Pulmonary artery endothelial cell (primary cell): ENCODE measurements at regions not wholly inside any gene's neighbourhood (a gene's known extent, or its start where the extent isn't known, plus 50 kb on each side); places are given as distances from the start of the nearest gene placed in this dataset.

Experiments
- DNase-seq: peaks from one replicate; pipeline ENCODE4 v3.0.0-alpha.2; 2011; ENCODE audit warnings: low read depth, low spot score

DNA sequence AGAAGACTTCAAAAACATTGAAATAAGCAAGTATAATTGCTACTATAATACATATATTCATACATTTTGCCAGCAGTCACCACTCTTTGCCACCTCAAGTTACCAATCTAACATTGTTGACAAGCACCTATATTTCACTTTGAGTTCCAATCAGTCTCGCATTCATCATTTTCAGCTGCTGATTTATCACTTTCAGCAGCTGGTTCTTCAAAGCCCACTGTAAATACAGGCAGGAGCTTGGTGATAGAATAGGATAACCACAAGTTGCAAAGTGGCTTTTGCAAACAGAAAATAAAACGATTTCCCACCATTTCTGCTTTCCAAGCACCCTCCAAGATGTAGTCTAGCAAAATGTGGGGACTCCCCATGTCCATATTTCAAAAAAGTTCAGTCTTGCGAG is 114.2 kb upstream of the ITGA1 start:
- DNase-seq, result no peak

DNA sequence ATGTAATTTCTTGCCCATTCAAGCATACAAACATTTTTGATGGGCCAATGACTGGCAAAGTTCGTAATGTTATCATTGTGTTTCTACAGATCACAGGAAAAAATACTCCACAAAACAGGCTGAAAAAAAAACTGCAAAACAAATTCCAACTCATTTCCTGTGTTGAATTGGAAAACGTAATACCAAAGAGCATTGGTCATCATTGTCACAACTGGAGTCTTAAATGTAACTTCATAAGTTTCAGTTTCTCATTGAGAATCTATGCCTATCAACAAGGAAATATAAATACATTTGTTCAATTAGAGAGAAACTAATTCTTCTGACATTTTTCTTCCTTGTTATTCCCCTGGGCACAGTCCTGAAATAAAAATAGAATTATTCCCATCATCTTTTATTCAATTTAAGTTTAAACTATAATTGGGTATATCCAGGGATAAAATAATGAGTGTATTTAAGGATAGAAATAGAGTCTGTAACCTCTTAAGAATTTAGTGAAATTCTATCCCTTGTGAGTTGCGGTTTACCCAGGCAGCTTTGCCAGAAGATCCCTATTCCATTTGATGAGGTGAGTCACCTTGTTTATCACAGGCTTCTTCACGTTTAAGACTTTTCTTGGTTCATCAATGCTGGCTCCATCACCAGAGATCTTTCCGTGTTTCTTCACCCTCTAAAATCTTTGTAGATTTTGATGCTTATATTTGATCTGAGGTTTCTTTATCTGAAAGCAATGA is 112.7 kb upstream of the ITGA1 start:
- DNase-seq, result no peak

DNA sequence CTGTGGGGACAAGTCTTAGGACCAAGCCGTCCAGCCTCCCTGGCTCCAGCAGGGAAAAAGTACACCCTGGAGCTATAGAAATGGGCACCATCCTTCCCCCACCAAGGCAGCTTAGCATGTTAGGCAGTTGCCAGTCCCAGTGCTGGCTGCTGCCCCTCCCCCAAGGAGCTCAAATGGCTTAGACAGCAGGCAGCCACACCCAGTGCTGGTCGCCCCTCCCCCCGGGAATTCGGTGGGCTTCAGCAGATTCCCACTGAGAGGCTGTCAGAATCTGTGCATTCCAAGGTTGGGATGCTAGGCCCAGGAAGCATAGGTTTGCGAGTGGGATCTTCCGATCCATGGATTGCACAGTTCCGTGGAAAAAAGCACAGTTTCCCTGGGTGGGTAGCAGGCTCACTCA is 105.2 kb upstream of the ITGA1 start:
- no peak for DNase-seq

DNA sequence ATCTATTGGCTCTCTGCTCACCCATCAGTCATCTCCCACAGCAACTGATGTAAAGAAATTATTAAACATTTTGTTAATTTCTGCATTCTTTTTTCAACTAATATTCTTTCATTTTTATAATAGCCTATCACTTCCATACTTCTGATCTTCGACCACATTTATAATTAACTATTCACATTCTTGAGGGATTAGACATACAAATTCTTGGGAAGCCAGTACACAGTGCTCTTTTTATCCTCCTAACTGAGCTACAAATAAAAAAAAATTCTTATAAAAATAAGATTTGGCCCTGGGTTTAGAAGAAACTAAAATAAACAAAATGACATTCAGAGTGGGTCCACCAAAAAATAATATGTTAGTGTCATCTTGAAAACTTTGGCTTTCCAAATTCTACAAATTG is 103.7 kb upstream of the ITGA1 start:
- no peak for DNase-seq

DNA sequence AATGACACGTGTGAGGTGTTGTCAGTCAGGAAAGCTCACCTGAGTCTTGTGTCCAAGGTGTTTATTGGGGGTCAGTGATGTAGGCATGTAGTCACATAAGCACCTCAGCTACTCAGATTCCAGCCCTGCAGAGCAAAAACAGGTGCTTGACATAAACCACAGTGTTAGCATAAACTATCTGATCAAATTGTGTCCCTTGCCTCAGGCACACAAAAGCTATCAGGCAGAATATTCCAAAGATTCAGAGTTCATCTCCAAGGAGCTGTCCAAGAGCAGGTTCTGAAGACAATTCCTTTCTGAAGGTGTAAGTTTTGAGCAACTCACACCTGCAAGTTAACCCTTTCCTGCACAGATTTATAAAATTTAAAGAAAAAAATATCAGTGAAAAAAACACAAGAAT is 102.2 kb upstream of the ITGA1 start:
- no peak for DNase-seq

DNA sequence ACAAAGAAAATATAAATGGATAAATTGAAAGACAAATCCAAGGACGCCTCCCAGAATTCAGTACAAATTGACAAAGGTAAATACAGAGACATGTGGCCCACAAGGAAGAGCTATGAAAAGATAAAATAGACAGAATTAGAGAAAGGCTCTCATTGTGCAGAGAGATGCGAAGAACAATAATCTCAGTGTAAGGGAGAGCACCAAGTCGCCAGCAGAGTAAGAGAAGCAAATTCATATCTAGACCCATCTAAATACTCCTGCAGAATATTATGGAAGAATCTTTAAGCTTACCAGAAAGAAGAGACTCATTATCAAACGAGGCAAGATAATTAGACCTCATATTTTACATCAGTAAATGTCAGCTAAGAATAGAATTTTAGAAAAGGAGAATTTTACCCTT is 101.7 kb upstream of the ITGA1 start:
- DNase-seq, result no peak

DNA sequence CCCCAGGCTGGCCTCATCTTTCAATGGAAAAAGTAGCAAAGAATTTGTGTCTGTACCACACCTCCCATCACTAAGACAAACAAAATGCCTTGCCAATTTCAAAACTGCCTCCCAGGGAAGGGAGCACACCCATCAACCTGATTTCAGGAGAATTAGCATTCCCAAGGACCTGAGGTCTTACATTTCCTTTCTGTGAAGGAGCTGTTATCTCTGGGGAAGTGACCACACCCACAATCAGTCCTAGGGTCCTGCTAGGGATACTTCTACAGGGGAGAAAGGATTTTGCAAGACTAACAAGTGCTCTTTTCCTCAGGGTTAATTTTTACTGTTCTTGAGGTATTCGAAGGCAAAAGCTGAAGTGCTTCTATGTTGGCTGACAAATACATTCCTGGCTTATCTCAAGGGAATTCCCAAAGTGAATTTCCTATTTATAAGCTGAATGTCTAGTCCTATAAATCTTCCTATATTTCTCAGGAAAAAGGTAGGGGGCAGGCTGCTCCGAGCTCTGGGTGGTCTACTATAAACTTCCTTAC is 97.4 kb upstream of the ITGA1 start:
- DNase-seq, result no peak

DNA sequence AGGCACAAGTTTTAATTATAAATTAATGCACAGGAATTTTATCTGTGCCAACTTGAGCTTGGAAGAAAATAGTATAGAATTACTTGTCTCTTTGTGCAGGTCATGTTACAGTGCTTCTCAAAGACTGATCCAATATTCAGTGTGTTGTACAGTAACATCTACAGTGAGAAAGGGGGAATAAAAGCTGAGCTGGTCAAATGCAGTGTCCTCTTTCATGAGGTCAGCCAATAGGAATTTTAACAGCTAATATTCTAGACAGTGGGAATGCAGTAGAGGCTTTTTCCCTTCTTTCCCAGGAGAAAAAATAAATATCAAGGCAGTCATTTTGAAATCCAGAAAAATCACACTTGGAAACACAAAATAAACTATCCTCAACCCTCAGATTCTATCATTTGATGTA is 95.7 kb upstream of the ITGA1 start:
- no peak for DNase-seq

DNA sequence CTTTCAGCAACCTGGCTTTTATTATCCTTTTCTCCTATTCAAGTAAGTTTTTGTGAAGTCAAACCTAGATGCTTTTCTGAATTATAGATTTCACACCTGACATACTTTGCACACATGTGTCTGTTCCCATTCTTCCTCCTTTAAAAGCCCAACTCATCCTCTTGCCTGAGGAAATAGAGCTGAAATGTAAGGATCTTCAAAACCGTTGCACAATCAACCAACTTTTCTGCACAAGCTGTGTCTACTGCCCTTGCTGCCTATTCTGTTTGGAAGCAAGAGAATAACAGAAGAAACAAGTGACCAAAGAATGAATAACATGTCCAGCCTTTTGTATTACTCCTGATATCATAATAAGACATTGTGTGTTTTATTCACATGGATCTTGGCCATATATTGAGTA is 95.1 kb upstream of the ITGA1 start:
- DNase-seq, result no peak

DNA sequence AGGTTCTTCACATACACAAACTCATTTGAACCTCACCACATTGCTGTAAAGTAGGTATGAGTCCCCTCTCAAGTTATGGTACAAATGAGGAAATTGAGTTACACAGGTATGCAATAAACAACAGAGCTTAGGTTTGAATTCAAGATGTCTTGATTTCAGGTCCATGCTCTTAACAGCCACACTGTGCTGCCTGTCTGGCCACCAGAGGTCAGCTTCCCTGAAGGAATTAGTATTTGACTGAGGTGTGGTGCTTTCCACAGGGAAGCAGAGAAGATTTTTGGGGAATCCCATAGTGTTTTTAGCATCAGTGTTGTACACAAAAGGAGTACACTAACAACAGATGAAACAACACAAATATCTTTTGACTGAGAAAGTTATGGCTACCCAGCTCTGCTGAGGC is 94.4 kb upstream of the ITGA1 start:
- no peak for DNase-seq

DNA sequence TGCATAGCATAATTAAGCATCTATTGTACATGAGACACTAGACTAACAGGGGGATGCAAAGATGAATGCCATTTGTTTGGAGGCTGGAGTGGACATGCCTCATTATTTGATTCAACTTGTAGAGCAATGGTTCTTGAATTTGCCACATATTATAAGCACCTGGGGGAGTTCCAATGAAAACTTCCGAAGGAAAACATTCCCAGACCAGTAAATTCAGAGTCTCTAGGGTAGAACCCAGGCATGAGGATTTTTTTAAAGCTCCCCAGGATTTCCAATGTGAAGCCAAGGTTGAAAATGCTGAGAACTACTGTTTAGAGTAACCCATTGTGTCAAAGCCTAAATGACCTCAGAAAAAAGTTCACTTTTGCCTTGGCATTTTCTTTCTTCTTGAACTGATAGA is 93.9 kb upstream of the ITGA1 start:
- DNase-seq, result no peak

DNA sequence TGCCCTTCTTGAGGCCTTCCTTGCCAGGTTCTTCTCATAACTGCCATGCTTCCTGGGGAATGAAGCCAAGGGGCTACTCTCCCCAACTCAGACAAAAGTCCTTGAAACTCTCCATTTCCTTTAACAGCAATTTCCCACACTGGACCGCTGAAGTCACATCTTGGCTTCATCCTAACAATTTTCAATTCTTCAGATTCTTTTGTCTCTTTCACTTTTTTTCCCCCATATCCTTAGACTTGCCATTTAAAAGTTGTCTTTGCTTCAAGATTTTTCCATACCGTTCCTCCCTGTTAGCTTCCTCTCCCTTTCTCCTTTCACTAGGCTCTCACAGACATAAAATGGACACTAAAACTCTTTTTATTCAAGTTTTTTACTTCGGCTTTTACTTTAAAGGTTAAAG is 93.1 kb upstream of the ITGA1 start:
- DNase-seq, result no peak

DNA sequence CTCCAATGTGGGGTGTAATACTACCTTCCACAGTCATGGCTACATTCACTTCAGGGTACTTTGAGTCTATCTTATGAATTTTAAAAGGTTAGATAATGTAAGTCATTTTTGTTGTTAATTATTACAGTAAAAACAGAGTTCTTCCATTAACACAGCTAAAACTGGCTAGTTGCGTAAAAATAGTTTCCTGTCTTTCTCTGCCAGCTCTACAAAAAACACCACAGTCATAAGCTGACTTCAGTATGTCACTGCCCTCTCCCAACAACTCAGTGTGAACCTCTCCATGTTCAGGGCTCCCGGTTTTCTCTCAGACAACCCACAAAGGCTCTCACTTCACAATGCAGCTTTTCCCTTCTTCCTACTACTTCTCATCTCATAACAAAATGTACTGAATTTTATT is 84.8 kb upstream of the ITGA1 start:
- DNase-seq, result no peak

DNA sequence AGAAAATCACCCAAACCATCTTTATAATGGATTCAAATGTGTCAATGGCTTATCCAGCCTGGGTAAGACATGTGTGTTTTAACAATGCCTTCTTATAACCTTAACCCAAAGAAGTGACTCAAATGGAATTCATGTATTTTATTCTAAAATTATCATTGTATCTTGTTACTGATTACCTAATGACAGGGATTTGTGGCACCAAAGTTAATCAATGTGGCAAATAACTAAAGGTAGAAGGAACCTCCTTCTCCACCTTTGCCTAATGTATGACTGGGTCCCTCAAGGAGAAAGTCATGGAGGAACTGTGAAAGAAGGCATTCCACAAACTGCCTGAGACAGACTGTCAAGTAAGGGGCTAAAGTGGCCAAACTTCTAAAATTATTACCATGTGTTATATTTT is 84.4 kb upstream of the ITGA1 start:
- DNase-seq, result no peak

DNA sequence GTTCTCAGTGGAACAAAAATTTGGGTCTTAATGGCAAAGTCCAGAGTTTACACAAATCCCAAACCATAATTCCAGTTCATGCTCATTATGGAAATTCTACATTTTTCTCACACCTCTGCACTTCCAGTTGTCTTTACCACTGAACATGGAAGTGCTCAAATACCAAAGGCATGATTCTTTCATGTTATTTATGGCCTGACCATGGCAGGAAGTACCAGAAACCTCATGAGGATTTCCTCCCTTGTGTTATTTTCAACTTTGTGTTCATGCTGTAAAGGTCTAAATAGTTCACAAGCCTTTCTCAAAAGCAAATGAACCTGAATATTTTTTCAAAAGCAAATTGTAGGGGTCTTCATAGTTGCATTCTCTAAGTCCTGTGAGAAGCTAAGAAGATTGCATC is 82.0 kb upstream of the ITGA1 start:
- no peak for DNase-seq

DNA sequence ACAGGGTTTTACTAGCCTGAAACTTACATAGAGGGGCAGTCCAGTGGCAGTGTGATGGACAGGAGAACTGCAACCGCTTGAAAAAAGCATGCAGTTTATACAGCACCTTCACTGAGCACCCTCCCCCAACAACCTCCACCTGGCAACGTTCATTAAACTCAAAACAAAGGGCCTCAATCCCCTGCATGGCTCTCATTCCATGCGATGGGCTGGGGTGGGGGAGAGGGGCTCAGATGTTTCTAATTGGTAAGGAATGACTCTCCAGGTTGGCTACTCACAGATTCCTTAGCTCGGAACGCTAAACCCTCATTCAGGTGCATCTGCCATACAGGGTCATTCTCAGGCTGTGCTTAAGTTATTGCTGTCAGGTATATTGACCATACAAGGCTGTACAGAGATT is 80.9 kb upstream of the ITGA1 start:
- no peak for DNase-seq

DNA sequence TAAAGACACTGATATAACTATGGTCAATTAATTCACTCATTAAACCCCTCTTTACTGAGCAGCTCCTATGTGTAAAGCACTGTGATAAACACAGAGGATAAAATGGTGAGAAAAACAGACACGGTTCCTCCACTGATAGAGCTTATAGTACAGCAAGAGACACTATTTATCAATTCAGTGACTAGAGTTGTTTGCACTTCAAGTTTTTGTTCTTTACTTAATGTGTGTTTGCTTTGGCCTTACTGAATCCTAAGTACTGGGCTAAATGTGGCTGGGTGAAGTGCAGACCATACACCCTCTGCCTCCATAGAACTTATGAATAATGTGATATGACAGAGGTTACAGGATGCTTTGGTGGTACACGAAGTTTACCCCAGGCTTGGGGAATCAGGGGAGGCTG is 80.1 kb upstream of the ITGA1 start:
- no peak for DNase-seq

DNA sequence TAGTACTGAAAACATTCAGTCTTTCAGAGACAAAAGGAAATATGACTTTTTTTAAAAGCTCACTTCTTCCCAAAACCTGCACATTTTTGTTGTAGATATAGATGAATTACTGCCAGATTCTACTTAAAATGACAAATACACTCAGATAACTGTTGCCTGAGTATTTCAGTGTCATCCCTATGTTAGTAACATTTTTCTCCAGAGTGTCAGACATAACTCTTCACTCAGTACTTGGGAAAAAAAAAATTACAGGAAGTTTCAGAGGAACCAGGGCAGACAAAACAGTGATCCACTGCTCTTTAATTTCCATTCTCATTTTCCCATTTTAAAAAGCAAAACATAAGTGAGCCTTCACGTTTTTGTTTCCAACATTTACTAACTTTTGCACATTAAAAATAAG is 79.3 kb upstream of the ITGA1 start:
- DNase-seq, result no peak

DNA sequence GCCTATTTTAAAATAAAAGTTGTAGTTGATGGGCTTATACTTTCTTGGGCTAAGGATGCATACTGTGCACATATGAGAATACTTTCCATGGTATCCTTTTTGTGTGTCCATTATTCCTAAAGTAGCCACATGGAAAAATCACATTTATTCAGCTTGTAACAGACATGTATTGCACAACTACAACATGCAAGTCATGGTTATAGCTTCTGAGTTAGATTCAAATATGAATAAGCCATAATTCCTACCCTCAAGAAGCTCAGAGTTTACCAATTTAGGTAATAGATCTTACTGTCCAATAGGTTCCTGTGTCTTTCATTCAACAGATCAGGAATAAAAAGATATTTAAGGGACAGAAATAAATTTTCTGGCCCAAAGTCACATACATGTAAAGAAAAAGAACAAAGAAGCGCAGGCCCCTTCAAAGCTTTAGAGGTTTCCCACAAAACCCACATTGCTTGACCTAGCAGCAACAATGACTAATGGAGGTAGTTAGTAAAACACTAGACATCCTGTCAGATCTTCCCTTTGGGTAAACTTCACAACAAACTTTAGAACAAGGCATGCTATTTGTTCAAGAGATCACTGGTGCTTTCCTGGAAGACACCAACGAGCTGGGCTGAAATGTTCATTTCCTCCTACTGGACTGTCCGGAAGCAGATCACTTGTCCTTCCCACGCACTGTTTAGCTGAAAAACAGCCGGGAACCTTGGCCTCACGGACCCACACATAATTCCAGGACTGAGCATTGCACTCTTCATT is 78.4 kb upstream of the ITGA1 start:
- no peak for DNase-seq

DNA sequence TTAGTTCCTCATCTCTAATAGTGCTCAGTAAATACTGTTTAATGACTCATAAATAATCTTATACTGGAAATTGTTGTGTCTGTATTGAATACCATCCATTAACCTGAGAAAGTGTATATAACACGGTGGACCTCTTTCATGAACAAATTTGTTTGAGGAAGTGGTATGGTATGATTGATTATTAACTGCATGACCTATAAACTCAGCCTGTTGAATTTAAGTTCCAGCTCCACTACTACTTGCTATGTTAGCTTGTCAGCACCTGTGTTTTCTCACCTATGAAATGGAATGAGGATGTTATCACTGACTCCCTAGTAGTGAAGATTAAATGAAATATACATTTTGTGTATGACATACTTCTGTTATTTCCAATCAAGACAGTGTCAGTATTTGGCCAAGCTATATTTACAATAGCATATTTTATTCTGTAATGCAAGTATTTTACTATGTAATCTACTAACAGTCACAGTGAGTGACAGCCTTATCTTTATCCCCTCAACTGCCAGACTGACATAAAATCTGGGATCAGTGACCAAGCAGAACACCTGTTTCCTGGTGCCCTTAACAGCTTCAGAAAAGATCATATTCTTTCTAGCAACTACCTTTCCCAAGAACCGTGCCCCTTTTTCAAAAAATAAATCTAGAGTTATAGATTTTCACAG is 77.3 kb upstream of the ITGA1 start:
- DNase-seq, result no peak

DNA sequence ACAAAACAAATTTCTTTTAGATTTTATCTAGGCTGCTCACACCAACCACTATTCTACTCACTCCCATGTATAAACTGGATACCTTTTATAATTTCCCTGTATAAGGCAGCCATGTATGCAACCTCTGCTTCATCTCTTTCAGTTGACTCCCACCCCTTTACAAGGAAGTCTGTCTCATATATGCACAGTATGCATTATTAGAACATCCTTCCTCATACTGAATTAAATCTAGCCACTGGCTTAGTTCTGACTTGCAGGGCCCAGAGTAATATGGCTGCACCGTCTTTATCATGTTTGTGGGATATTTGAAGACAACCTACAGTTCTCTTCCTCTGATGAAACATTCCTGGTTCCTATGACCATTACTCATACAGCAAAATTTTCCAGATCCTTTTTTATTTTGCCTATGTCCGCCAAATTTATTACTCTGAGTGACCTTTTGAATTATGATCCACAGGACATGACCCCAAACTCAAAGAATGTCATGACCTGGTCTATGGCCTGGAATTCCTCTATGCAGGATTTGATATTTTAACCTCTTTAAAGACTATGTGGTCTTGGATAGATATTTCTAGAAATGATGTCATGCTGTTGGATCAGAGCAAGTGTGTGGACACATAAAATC is 76.6 kb upstream of the ITGA1 start:
- no peak for DNase-seq

DNA sequence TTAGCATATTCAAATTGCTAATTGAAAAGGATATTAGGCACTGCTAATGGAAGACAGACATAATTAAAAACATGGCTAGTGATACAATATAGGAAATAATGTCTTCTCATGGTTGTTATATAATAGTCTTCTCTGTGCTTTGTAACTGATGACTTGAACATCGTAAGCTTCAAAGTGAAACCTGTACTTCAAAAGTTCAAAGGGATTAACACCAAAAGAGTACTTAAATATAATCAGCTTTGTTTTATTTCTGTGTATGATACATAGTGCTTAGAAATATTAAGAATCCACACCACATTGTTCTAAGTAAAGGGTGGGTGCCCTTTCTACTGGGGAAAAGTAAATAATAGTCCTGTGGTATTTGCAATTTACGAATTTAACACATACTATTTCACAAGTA is 75.4 kb upstream of the ITGA1 start:
- DNase-seq, result no peak
